NCI-H345 (cell line): ENCODE measurements at regions not wholly inside any gene's neighbourhood (a gene's known extent, or its start where the extent isn't known, plus 50 kb on each side); places are given as distances from the start of the nearest gene placed in this dataset.

ENCODE experiments used
- DNase-seq: peaks from one replicate; lab custom pipeline; 2025; lab: John Stamatoyannopoulos, UW

- DNase-seq: no peak
Observed at GRCh38 chr11:127640561-127641451, 640.2 kb upstream of the KIRREL3 start.

- no peak for DNase-seq
Observed at GRCh38 chr11:127639916-127640315, 639.3 kb upstream of the KIRREL3 start.

DNA sequence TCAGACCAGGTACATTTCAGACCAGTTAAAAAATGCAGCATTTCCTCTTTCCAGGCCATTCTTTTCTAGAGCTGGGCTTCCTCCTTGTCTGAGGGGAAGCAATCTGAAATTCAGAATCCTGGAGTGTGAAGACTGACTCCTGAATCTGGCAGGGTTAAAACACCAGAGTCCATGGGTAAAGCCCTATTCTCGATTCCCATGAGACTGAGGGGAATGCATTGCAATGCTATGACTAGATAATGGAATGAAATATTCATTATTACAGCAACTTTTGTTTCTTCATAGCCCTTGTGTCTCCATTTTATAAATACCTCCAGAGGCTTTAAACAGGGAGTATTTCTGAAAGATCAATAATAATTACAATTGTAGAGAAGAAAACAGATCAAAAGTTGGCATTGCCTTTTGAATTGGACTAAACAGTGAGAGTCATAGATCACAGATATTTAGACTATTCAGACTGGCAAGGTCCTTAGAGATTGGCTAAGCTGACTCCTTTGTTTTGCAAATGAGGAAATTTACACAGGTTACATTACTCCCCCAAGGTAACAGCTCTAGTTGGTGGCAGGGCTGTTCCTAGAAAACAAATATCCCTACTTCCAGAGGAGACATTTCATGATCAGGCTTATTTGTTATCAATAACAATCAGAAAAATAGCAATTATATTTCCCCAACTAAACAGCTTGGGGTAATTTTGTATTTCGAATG is 632.6 kb upstream of the KIRREL3 start:
- no peak for DNase-seq

DNA sequence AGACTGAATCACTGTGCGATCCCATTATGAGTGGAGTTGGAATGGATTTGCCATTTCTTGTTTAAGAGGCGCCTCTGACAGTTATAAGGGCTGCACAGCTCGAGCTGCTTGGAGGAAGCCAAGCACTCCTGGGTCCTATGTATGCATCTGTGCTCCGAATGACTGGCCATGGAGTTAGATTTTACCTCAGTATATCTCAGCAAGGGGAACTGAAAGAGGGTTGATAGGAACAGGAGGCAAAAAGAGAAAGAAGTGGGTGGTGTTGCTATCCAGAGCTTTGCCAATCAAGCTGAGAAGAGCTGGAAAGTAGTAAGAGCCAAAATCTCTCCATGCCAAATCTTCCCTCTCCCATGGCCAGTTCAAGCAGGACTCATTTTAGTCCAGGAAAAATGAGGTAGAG is 632.0 kb upstream of the KIRREL3 start:
- no peak for DNase-seq

DNA sequence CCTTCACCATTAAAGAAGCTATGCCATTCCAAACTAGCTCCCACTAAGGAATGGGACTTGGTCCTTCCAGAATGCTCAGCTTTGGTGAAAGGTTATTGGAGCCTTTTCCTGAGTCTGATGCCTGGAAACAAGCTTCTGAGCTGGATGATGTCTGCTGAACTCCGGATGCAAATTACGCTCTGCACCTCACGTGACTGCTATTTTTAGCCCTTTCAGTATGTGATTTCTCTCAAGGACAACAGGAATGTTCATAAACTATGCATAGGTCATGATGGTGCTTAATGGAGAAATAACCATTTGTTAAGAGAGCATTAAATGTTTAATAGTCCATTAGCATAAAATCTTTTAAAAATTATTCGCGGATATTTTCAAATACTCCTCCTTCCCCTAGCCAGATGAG is 631.4 kb upstream of the KIRREL3 start:
- DNase-seq: no peak

GRCh38 chr11:127629200-127629599 is 628.6 kb upstream of the KIRREL3 start:
- no peak for DNase-seq

GRCh38 chr11:127628458-127628785 is 627.9 kb upstream of the KIRREL3 start:
- DNase-seq: no peak

DNA sequence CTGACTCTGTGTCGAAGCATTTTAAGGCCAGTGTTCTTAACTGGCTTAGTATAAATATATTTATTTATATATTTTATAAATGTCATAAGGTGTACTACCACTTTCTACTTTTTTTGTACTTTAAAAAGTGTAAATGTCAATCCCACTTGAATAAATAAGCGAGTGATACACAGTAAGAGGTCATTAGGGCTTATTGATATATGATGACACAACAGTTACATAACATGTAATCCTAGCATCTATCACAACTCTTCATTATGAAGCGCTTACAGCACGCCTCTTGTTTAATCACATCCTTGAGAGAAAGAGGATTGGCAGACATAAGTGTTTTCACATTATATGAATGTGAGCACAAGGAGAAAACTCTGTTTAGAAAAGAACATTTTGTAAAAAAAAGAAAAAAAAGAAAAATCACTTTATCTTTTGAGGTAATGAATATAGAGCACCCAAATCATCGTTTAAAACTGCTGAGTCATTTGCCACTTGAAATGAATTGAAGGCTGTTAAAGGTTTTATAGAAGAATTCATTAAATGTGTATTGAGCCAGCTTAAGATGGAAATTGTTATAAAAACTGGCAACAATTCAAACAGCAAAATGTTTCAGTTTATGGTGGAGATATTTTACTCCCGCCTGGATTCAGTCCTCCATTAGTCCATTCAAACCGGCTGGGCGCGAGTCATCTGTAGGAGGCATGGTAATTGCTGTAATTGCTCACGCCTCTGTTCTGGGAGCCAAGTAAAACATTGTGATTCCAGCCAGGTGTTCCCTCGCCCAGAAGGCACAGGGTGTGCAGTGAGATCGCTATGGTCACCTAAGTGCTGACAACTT is 627.3 kb upstream of the KIRREL3 start:
- peak; percentile 84 for DNase-seq

- DNase-seq: no peak
Observed at GRCh38 chr11:127627204-127627603, 626.6 kb upstream of the KIRREL3 start.

- DNase-seq: no peak
Observed at GRCh38 chr11:127625402-127625801, 624.8 kb upstream of the KIRREL3 start.

DNA sequence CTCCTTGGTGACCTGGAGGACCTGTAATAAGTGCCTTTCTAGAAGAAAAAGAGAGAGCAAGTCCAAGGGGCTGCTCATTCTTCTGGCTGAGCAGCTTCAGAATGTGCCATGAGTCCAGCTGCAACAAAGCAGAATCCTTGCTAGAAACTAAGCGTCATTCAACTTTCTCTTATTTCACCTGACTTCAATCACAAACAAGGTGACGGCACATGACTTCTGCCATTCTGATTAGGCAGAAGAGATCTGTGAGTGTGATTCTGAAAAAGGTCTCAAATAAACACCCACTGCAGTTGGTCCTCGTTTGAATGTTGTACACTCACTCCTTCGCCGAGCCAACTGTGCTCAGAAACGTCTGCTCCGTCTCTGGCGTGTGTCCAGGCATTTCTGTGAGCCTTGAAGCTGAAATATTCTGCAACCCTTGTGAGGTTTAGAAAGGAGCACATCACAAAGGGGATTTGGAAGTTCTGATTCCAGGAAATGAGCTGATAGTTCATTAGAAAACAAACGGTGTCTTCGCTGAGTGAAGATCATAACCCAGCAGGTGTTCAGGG is 623.8 kb upstream of the KIRREL3 start:
- peak; percentile 38 for DNase-seq

GRCh38 chr11:127622686-127623085 is 622.1 kb upstream of the KIRREL3 start:
- DNase-seq: no peak

- no peak for DNase-seq
Observed at GRCh38 chr11:127620671-127621070, 620.1 kb upstream of the KIRREL3 start.

DNA sequence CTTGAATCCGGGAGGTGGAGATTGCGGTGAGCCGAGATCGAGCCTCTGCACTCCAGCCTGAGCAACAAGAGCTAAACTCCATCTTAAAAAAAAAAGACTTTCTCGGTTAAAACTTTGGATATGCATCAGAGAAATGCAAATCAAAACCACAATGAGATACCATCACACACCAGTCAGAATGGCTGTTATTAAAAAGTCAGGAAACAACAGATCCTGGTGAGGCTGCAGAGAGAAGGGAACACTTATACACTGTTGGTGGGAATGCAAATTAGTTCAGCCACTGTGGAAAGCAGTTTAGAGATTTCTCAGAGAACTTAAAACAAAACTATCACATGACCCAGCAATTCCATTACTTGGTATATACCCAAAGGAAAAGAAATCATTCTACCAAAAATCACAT is 619.4 kb upstream of the KIRREL3 start:
- DNase-seq: no peak

GRCh38 chr11:127618721-127619120 is 618.2 kb upstream of the KIRREL3 start:
- no peak for DNase-seq

DNA sequence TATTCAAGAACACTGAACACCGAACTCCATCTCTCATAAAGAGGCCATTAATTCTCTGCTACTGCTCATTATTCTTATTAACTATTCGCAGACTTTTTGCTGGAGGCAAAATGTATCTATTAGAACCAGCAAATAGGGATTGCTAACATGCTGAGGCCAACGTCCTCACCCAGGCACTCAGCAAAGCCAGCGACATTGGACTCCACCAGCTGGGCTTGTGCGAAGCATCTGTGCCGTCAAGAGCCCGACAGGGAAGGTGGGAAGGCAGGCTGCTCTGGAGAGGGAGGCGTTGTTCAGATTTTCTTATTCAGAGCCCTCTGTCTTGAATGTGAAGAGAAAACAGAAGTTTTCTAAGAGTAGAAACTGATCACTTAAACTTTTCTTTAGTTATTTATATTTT is 615.6 kb upstream of the KIRREL3 start:
- DNase-seq: no peak

DNA sequence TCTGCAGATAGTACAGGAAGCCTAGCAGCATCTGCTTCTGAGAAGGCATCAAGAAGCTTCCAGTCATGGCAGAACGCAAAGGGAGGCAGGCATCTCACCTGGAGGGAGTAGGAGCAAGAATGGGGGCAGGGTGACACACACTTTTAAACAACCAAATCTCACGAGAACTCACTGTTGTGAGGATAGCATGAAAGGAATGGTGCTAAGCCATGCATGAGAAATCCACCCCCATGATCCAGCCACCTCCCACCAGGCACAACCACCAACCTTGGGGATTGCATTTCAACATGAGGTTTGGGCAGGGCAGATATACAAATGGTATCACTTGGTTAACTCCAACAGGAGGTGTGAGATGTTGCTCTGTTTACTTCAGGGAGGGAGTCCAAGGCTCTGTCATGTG is 612.0 kb upstream of the KIRREL3 start:
- no peak for DNase-seq

DNA sequence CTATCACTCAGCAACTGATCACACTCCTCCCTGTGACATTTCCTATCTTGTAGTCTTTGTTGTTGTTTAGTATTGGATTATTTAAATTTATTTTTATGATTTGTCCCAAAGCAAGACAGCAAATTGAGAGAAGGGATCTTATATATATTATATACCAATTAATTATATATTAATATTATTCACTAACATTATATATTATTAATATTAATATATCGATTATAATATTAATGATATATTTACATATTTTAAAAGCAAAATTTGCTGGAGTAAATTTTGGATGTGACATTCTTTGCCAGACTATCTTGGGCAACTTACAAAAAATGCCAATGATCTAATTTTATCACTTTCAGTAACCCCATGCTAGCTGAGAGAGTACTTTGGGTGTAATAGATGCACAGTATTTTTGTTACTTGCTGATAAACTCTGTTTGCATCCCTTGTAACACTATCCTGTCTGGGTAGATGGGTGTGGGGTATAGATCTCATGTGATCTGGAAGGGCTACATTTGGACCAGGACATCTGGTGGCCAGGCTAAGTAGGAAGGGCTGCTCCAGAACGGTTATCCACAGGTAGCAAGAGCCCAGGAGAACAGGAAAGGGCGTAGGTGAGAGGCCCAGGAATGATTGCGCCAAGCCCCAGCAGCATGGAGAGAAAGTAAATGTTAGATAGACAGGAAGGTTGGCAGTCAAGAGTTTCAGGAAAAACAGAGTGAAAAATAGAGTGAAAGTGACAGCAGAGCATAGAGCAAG is 608.6 kb upstream of the KIRREL3 start:
- DNase-seq: no peak

- no peak for DNase-seq
Observed at GRCh38 chr11:127607487-127608085, 607.0 kb upstream of the KIRREL3 start.

- DNase-seq: no peak
Observed at GRCh38 chr11:127601578-127601977, 601.0 kb upstream of the KIRREL3 start.

DNA sequence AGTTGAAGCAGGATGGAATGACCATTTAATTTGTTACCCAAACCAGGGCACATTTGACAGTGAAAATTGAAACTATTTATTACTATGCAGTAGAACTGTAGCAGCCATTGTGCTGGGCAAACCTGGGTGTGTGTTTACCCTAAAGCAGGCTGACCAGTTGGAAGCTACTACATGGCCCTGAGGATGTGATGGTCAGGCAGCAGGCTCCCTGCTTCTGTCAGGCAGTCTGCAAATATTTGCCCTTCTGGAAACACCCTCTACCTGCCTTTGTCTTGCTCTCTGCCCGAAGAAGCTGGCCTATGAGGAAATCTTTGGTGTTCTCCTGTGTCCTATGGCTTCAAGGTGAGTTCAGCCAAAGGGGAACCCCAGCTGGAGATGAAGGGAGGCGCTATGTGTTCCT is 600.1 kb upstream of the KIRREL3 start:
- no peak for DNase-seq
